Endothelial cell of umbilical vein (primary cell): ENCODE measurements at regions not wholly inside any gene's neighbourhood (a gene's known extent, or its start where the extent isn't known, plus 50 kb on each side); places are given as distances from the start of the nearest gene placed in this dataset.

Experiments used
- BruUV-seq: library from RNA; stranded (reverse); fragments of 400-500 nt; replicated peaks from 2 replicates; lab custom pipeline; 2021; lab: Mats Ljungman, UMichigan
- CTCF ChIA-PET: fragments of 300-600, 350-600 bp; sonication (Branson Sonifier 250); formaldehyde crosslinking; loops from one replicate; lab custom pipeline; 2021; ENCODE audit warnings: antibody characterized with exemption, inconsistent platforms; lab: Charles Lee
- POLR2A ChIA-PET: fragments of 300-600, 350-600 bp; sonication (Branson Sonifier 250); formaldehyde crosslinking; loops from one replicate; lab custom pipeline; 2021; ENCODE audit warnings: antibody characterized with exemption, inconsistent platforms; lab: Charles Lee
- DNase-seq: peaks from one replicate; pipeline ENCODE4 v3.0.0-alpha.2; 2011; ENCODE audit warnings: low read depth, low spot score
- FAIRE-seq: peaks from 2 replicates; lab custom pipeline; 2011; peaks lifted over from hg19 to GRCh38; lab: Jason Lieb, UNC
- H2AFZ ChIP-seq: 2 replicates; pipeline ENCODE4 v1.6.0; 2012; ENCODE audit warnings: low read depth, low read length, control low read depth, inconsistent platforms
- H3K27ac ChIP-seq: 2 replicates; pipeline ENCODE4 v1.5.1; 2011; ENCODE audit warnings: low read depth, mild to moderate bottlenecking, control low read depth, low read length, moderate library complexity; ENCODE audit not compliant: insufficient read depth
- H3K27me3 ChIP-seq, 2 experiments: 2 replicates each; pipeline versions ENCODE4 v1.6.0 to v1.6.1; 2011; ENCODE audit warnings: low read length in 2 of 2, mixed read lengths in 1 of 2; ENCODE audit not compliant: control insufficient read depth in 2 of 2, insufficient read depth in 2 of 2
- H3K36me3 ChIP-seq, 2 experiments: 2 replicates in 1 of 2; 3 replicates in 1 of 2; pipeline ENCODE4 v1.5.1; 2011; ENCODE audit warnings: low read length in 2 of 2, mild to moderate bottlenecking in 1 of 2, moderate library complexity in 1 of 2; ENCODE audit not compliant: control insufficient read depth in 2 of 2, insufficient read depth in 2 of 2; ENCODE audit errors: extremely low read depth in 1 of 2
- H3K4me1 ChIP-seq: 3 replicates; pipeline ENCODE4 v1.5.1; 2011; ENCODE audit warnings: mild to moderate bottlenecking, low read length; ENCODE audit not compliant: control insufficient read depth, insufficient read depth; ENCODE audit errors: extremely low read depth
- H3K4me2 ChIP-seq: 2 replicates; pipeline ENCODE4 v1.6.1; 2011; ENCODE audit warnings: low read length, control low read depth, mixed read lengths; ENCODE audit not compliant: insufficient read depth
- H3K4me3 ChIP-seq, 3 experiments: fragments of 200-600 bp in 1 of 3; sonication (generic), shearing (Covaris generic) in 1 of 3; replicated peaks in 1 of 3; 2 replicates each; pipeline ENCODE4 v1.5.1; 2011 to 2016; ENCODE audit warnings: control low read depth in 3 of 3, low read length in 3 of 3, mild to moderate bottlenecking in 2 of 3, inconsistent platforms in 1 of 3, low read depth in 1 of 3, moderate library complexity in 1 of 3; ENCODE audit not compliant: insufficient read depth in 1 of 3
- H3K79me2 ChIP-seq: 2 replicates; pipeline ENCODE4 v1.6.0; 2012; ENCODE audit warnings: low read length, inconsistent platforms; ENCODE audit not compliant: control insufficient read depth, insufficient read depth
- H3K9ac ChIP-seq: replicated peaks from 2 replicates; pipeline ENCODE3; 2011; ENCODE audit warnings: low read length, control low read depth; ENCODE audit not compliant: insufficient read depth; ENCODE audit errors: extremely low read depth
- H3K9me1 ChIP-seq: replicated peaks from 3 replicates; pipeline ENCODE4 v1.6.0; 2011; ENCODE audit warnings: mild to moderate bottlenecking, low read length; ENCODE audit not compliant: control insufficient read depth, insufficient read depth; ENCODE audit errors: extremely low read depth
- H3K9me3 ChIP-seq: replicated peaks from 2 replicates; pipeline ENCODE4 v1.5.1; 2012; ENCODE audit warnings: low read length, inconsistent platforms; ENCODE audit not compliant: control insufficient read depth, insufficient read depth
- H4K20me1 ChIP-seq: replicated peaks from 2 replicates; pipeline ENCODE3; 2011; ENCODE audit warnings: mild to moderate bottlenecking, low read length; ENCODE audit not compliant: control insufficient read depth, insufficient read depth; ENCODE audit errors: extremely low read depth
- EZH2 ChIP-seq: IDR thresholded peaks from 2 replicates; pipeline ENCODE4 v1.6.1; 2012; ENCODE audit warnings: borderline replicate concordance, low read depth, mild to moderate bottlenecking, moderate library complexity, low read length, inconsistent platforms; ENCODE audit not compliant: severe bottlenecking
- FOS ChIP-seq: IDR thresholded peaks from 2 replicates; pipeline ENCODE4 v1.6.1; 2011; ENCODE audit warnings: mild to moderate bottlenecking, low read length, moderate library complexity, borderline replicate concordance; ENCODE audit not compliant: insufficient read depth
- GATA2 ChIP-seq: IDR thresholded peaks from 2 replicates; pipeline ENCODE4 v1.7.0; 2011; ENCODE audit warnings: low read depth, mild to moderate bottlenecking, moderate library complexity, mixed read lengths, low read length; ENCODE audit not compliant: insufficient read length, insufficient read depth
- JUN ChIP-seq: IDR thresholded peaks from 2 replicates; pipeline ENCODE4 v1.6.1; 2011; ENCODE audit warnings: borderline replicate concordance, low read depth; ENCODE audit not compliant: insufficient read length, insufficient read depth
- MYC ChIP-seq: IDR thresholded peaks from one replicate; pipeline ENCODE4 v1.6.1; 2011; ENCODE audit warnings: mild to moderate bottlenecking, low read depth, low read length
- POLR2A ChIP-seq: IDR thresholded peaks from 2 replicates; pipeline ENCODE4 v1.6.1; 2012; ENCODE audit warnings: low read depth, mild to moderate bottlenecking, control low read depth, low read length
- POLR2AphosphoS5 ChIP-seq: IDR thresholded peaks from 2 replicates; pipeline ENCODE4 v1.6.1; 2012; ENCODE audit warnings: low read depth, mild to moderate bottlenecking, control low read depth, low read length, moderate library complexity; ENCODE audit not compliant: insufficient read depth
- dilution Hi-C: fragments of 300-500 bp; cut with MboI; formaldehyde crosslinking; loops from one replicate; pipeline ENCODE4 v1.15.0; 2019; ENCODE audit warnings: low sequenced_read_pairs; ENCODE audit not compliant: extremely low pct_ligation_motif_present
- intact Hi-C: fragments of 100-400 bp; cut with micrococcal nuclease; formaldehyde crosslinking; loops from one replicate; pipeline ENCODE4 v1.10.0; 2022
- TF ChIP-seq, protein P1 (sequence below): IDR thresholded peaks from 2 replicates; pipeline ENCODE4 v1.6.1; 2011; ENCODE audit not compliant: insufficient read depth, insufficient read length
- TF ChIP-seq, protein P2 (sequence below), 2 donors: IDR thresholded peaks; 1 replicate in 1 of 2; 2 replicates in 1 of 2; pipeline ENCODE4 v1.5.1; 2011; ENCODE audit warnings: low read length in 2 of 2, mild to moderate bottlenecking in 2 of 2, moderate library complexity in 2 of 2, control low read depth in 1 of 2, inconsistent platforms in 1 of 2, low read depth in 1 of 2; ENCODE audit not compliant: insufficient read depth in 1 of 2; ENCODE audit errors: extremely low read depth in 1 of 2

DNA sequence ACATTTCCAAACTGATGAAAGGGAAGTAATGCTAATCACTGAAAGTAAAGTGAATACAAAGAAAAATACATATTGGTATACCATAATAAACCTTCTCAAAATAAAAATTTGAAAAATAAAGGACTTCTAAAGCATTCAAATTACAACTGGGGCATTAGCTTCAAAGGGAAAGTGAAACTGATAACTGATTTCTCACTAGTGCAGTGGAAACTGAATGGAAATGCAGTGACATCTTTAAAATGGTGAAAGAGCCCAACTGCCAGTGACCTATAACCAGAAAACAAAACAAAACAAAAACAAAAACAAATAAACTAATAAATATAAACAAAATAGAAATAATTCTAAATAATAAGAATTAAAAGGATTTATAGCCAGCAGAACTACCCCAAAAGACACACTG lies 297.5 kb upstream of the GRIN3A start:
- dilution Hi-C loops = no loop called here
- H4K20me1 ChIP-seq = no peaks in the 10 kb centered on the region
- no peak overlapping the region for H3K4me3 ChIP-seq
- H3K9me3 ChIP-seq = no peaks in the 10 kb centered on the region
- no peaks in the 10 kb centered on the region for H3K9me1 ChIP-seq
- H3K4me2 ChIP-seq = no peak overlapping the region
- H3K9ac ChIP-seq = no peak overlapping the region
- no TSS peak for BruUV-seq
- no peak overlapping the region for H2AFZ ChIP-seq
- ChIA-PET CTCF (no interaction called here), POLR2A (no interaction called here)
- DNase-seq = no peak
- intact Hi-C loops = no loop called here
- H3K27ac ChIP-seq = no peak overlapping the region
- no peak for FAIRE-seq
- H3K27me3 ChIP-seq = no peaks in the 10 kb centered on the region
- TF ChIP-seq FOS (no peak), MYC (no peak), GATA2 (no peak), POLR2AphosphoS5 (no peak), POLR2A (no peak), JUN (no peak), EZH2 (no peak)
- TF ChIP-seq, protein P1, sequence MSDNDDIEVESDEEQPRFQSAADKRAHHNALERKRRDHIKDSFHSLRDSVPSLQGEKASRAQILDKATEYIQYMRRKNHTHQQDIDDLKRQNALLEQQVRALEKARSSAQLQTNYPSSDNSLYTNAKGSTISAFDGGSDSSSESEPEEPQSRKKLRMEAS = no peak
- TF ChIP-seq, protein P2, sequence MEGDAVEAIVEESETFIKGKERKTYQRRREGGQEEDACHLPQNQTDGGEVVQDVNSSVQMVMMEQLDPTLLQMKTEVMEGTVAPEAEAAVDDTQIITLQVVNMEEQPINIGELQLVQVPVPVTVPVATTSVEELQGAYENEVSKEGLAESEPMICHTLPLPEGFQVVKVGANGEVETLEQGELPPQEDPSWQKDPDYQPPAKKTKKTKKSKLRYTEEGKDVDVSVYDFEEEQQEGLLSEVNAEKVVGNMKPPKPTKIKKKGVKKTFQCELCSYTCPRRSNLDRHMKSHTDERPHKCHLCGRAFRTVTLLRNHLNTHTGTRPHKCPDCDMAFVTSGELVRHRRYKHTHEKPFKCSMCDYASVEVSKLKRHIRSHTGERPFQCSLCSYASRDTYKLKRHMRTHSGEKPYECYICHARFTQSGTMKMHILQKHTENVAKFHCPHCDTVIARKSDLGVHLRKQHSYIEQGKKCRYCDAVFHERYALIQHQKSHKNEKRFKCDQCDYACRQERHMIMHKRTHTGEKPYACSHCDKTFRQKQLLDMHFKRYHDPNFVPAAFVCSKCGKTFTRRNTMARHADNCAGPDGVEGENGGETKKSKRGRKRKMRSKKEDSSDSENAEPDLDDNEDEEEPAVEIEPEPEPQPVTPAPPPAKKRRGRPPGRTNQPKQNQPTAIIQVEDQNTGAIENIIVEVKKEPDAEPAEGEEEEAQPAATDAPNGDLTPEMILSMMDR (IDR thresholded peaks at IDR 0.05; ENCODE audit: extremely low read depth in 1 of 2, insufficient read depth in 1 of 2, low read depth in 1 of 2, low read length in 2 of 2) = no peak
- H3K4me1 ChIP-seq = no peaks in the 10 kb centered on the region
- no peaks in the 10 kb centered on the region for H3K79me2 ChIP-seq
- H3K36me3 ChIP-seq = no peaks in the 10 kb centered on the region
